Upper lobe of right lung (tissue), 1 donor: ENCODE measurements at regions not wholly inside any gene's neighbourhood (a gene's known extent, or its start where the extent isn't known, plus 50 kb on each side); places are given as distances from the start of the nearest gene placed in this dataset.

Experiments used
- ATAC-seq: fragments of 200-7000 bp; cut with Tn5 transposase; one replicate; pipeline ENCODE4 v1.9.1; 2020; ENCODE audit warnings: mild to moderate bottlenecking, moderate library complexity
- DNase-seq: peaks from one replicate; pipeline ENCODE4 v3.0.0-alpha.2; 2020
- H3K27ac ChIP-seq: fragments of 200-600 bp; one replicate; pipeline ENCODE4 v1.8.0; 2022
- H3K27me3 ChIP-seq: fragments of 200-600 bp; one replicate; pipeline ENCODE4 v1.8.0; 2022; ENCODE audit warnings: mild to moderate bottlenecking
- H3K36me3 ChIP-seq: fragments of 200-600 bp; one replicate; pipeline ENCODE4 v1.8.0; 2022
- H3K4me1 ChIP-seq: fragments of 200-600 bp; one replicate; pipeline ENCODE4 v1.8.0; 2022
- H3K4me3 ChIP-seq: fragments of 200-600 bp; one replicate; pipeline ENCODE4 v1.8.0; 2022; ENCODE audit warnings: mild to moderate bottlenecking
- H3K9me3 ChIP-seq: fragments of 200-600 bp; one replicate; pipeline ENCODE4 v1.8.0; 2022
- CTCF ChIP-seq: fragments of 200-600 bp; IDR thresholded peaks from one replicate; pipeline ENCODE4 v1.8.0; 2022; ENCODE audit warnings: antibody characterized with exemption
- intact Hi-C: fragments of 100-400 bp; cut with DNase I; formaldehyde crosslinking; loops from one replicate; pipeline ENCODE4 v1.11.0; 2022
- donor health status: DM: no; HTN: yes; CAD: no; lungs with severe emphysema.

GRCh38 chr11:116511684-116512083, 261.1 kb downstream of the BUD13 start:
- ATAC-seq (no peak), DNase-seq (no peak)
- Histone ChIP-seq H3K4me3 (no peak overlapping the region), H3K36me3 (no peaks in the 10 kb centered on the region), H3K9me3 (no peaks in the 10 kb centered on the region), H3K27ac (no peak overlapping the region), H3K4me1 (no peaks in the 10 kb centered on the region), H3K27me3 (peaks cover 8% of the 10 kb centered on the region)
- intact Hi-C loops, result no loop called here
- no peak for TF ChIP-seq CTCF

GRCh38 chr11:116510886-116511650, 261.7 kb downstream of the BUD13 start:
- intact Hi-C loops, result no loop called here
- Histone ChIP-seq H3K27me3 (peaks cover 8% of the 10 kb centered on the region), H3K9me3 (no peaks in the 10 kb centered on the region), H3K4me1 (no peaks in the 10 kb centered on the region), H3K4me3 (no peak overlapping the region), H3K36me3 (no peaks in the 10 kb centered on the region), H3K27ac (no peak overlapping the region)
- DNase-seq (no peak), ATAC-seq (no peak)
- TF ChIP-seq CTCF, result no peak

- Histone ChIP-seq H3K27ac (no peak overlapping the region), H3K9me3 (no peaks in the 10 kb centered on the region), H3K27me3 (peaks cover 4% of the 10 kb centered on the region), H3K36me3 (no peaks in the 10 kb centered on the region), H3K4me1 (no peaks in the 10 kb centered on the region), H3K4me3 (no peak overlapping the region)
- intact Hi-C loops, result no loop called here
- DNase-seq (no peak), ATAC-seq (no peak)
- TF ChIP-seq CTCF, result no peak
Measured at GRCh38 chr11:116510166-116510565, 262.6 kb downstream of the BUD13 start.

- Histone ChIP-seq H3K27ac (no peak overlapping the region), H3K27me3 (peaks cover 4% of the 10 kb centered on the region), H3K9me3 (no peaks in the 10 kb centered on the region), H3K36me3 (no peaks in the 10 kb centered on the region), H3K4me1 (no peaks in the 10 kb centered on the region), H3K4me3 (no peak overlapping the region)
- intact Hi-C loops, result no loop called here
- no peak for TF ChIP-seq CTCF
- ATAC-seq, result no peak
- DNase-seq, result no peak
Measured at GRCh38 chr11:116509551-116509950, 263.2 kb downstream of the BUD13 start.

- no peak for TF ChIP-seq CTCF
- no peaks in the 10 kb centered on the region for H3K36me3 ChIP-seq
- no peak for ATAC-seq
- H3K9me3 ChIP-seq, result no peaks in the 10 kb centered on the region
- no peak overlapping the region for H3K4me3 ChIP-seq
- intact Hi-C loops, result no loop called here
- H3K27ac ChIP-seq, result no peak overlapping the region
- H3K27me3 ChIP-seq, result peaks cover 4% of the 10 kb centered on the region
- no peaks in the 10 kb centered on the region for H3K4me1 ChIP-seq
- DNase-seq, result no peak
Measured at GRCh38 chr11:116507849-116508695, 264.7 kb downstream of the BUD13 start.
